ENCODE measurements at regions not wholly inside any gene's neighbourhood (a gene's known extent, or its start where the extent isn't known, plus 50 kb on each side); places are given as distances from the start of the nearest gene placed in this dataset.

- Histone ChIP-seq H3K4me3 (replicated peaks in 1 of 3) (no peak overlapping the region), H3K4me1 (no peaks in the 10 kb centered on the region), H3K36me3 (no peaks in the 10 kb centered on the region), H3K27ac (no peak overlapping the region), H3K9me3 (no peaks in the 10 kb centered on the region), H3K27me3 (no peaks in the 10 kb centered on the region)
- intact Hi-C loops (cut with DNase I), result no loop called here
- WGBS, 2 donors, result 95% methylated on average over 4 of the region's 4 CpGs
- DNase-seq, result no peak
- TF ChIP-seq POLR2A (IDR thresholded peaks at IDR 0.05), result no peak
- no peak for TF ChIP-seq CTCF (IDR thresholded peaks at IDR 0.05)
These were observed 132.0 kb upstream of the PRDM1 start for GRCh38 chr6:105954148-105954547.

- H3K27me3 ChIP-seq, result no peaks in the 10 kb centered on the region
- H3K36me3 ChIP-seq, result no peaks in the 10 kb centered on the region
- no peak overlapping the region for H3K27ac ChIP-seq
- no peaks in the 10 kb centered on the region for H3K4me1 ChIP-seq
- no peaks in the 10 kb centered on the region for H3K9me3 ChIP-seq
- DNase-seq, result no peak
- no peak overlapping the region for H3K4me3 ChIP-seq (replicated peaks in 1 of 3)
- TF ChIP-seq CTCF (IDR thresholded peaks at IDR 0.05), result no peak
- TF ChIP-seq POLR2A (IDR thresholded peaks at IDR 0.05), result no peak
- intact Hi-C loops (cut with DNase I), result no loop called here
- WGBS, 2 donors, result 75 to 79% methylated on average over 7 of the region's 7 CpGs
These were observed 133.1 kb upstream of the PRDM1 start for GRCh38 chr6:105952772-105953690.

- intact Hi-C loops (cut with DNase I), result no loop called here
- WGBS, 2 donors, result 87 to 88% methylated on average over 3 of the region's 3 CpGs
- TF ChIP-seq CTCF (IDR thresholded peaks at IDR 0.05) (no peak), POLR2A (IDR thresholded peaks at IDR 0.05) (no peak)
These were observed 133.8 kb upstream of the PRDM1 start for GRCh38 chr6:105952326-105952725.

GRCh38 chr6:105951322-105951721 lies 134.8 kb upstream of the PRDM1 start:
- WGBS, 2 donors, result 86 to 87% methylated on average over 4 of the region's 4 CpGs
- Histone ChIP-seq H3K4me3 (replicated peaks in 1 of 3) (no peak overlapping the region), H3K27me3 (no peaks in the 10 kb centered on the region), H3K27ac (no peak overlapping the region), H3K4me1 (no peaks in the 10 kb centered on the region), H3K9me3 (no peaks in the 10 kb centered on the region), H3K36me3 (no peaks in the 10 kb centered on the region)
- intact Hi-C loops (cut with DNase I), result no loop called here
- no peak for DNase-seq
- TF ChIP-seq CTCF (IDR thresholded peaks at IDR 0.05), result no peak
- TF ChIP-seq POLR2A (IDR thresholded peaks at IDR 0.05), result no peak

More at GRCh38 chr6:105952326-105952725, 133.8 kb upstream of the PRDM1 start:
- Histone ChIP-seq H3K4me1 (no peaks in the 10 kb centered on the region), H3K36me3 (no peaks in the 10 kb centered on the region), H3K9me3 (no peaks in the 10 kb centered on the region), H3K4me3 (replicated peaks in 1 of 3) (no peak overlapping the region), H3K27ac (no peak overlapping the region), H3K27me3 (no peaks in the 10 kb centered on the region)
- DNase-seq, result no peak

GRCh38 chr6:105949869-105950268 lies 136.3 kb upstream of the PRDM1 start:
- intact Hi-C loops (cut with DNase I), result no loop called here
- DNase-seq, result no peak
- no peak overlapping the region for H3K4me3 ChIP-seq (replicated peaks in 1 of 3)
- no peak overlapping the region for H3K27ac ChIP-seq
- H3K27me3 ChIP-seq, result no peaks in the 10 kb centered on the region
- TF ChIP-seq CTCF (IDR thresholded peaks at IDR 0.05), result no peak
- TF ChIP-seq POLR2A (IDR thresholded peaks at IDR 0.05), result no peak
- no peaks in the 10 kb centered on the region for H3K4me1 ChIP-seq
- 71 to 78% methylated on average over 2 of the region's 2 CpGs for WGBS, 2 donors
- H3K36me3 ChIP-seq, result no peaks in the 10 kb centered on the region
- H3K9me3 ChIP-seq, result no peaks in the 10 kb centered on the region

Data from thyroid gland (tissue), 4 donors.